Lung (tissue), 11 donors: ENCODE measurements at regions not wholly inside any gene's neighbourhood (a gene's known extent, or its start where the extent isn't known, plus 50 kb on each side); places are given as distances from the start of the nearest gene placed in this dataset.

Source experiments
- ATAC-seq: fragments of 200-7000 bp; cut with Tn5 transposase; one replicate; pipeline ENCODE4 v1.9.1; 2020; ENCODE audit warnings: moderate number of reproducible peaks; ENCODE audit not compliant: insufficient read depth, low FRiP score
- DNase-seq, 3 donors: peaks; one replicate each; pipeline ENCODE4 v3.0.0-alpha.2; 2013 to 2017
- H3K27ac ChIP-seq, 2 donors: one replicate each; pipeline ENCODE4 v1.5.1; 2013; ENCODE audit warnings: mild to moderate bottlenecking in 2 of 2, moderate library complexity in 2 of 2, control low read depth in 1 of 2, inconsistent platforms in 1 of 2, low read depth in 1 of 2, low read length in 1 of 2
- H3K27me3 ChIP-seq, 3 donors: one replicate each; pipeline ENCODE4 v1.5.1; 2013; ENCODE audit warnings: low read length in 2 of 3; ENCODE audit not compliant: control insufficient read depth in 3 of 3, insufficient read depth in 3 of 3
- H3K36me3 ChIP-seq, 4 donors: one replicate each; pipeline ENCODE4 v1.5.1; 2013; ENCODE audit warnings: low read length in 4 of 4, mild to moderate bottlenecking in 1 of 4, moderate library complexity in 1 of 4; ENCODE audit not compliant: control insufficient read depth in 4 of 4, insufficient read depth in 4 of 4
- H3K4me1 ChIP-seq, 5 donors: one replicate each; pipeline ENCODE4 v1.5.1; 2013; ENCODE audit warnings: low read length in 5 of 5, mild to moderate bottlenecking in 2 of 5, moderate library complexity in 1 of 5; ENCODE audit not compliant: control insufficient read depth in 5 of 5, insufficient read depth in 5 of 5
- H3K4me3 ChIP-seq: one replicate; pipeline ENCODE4 v1.5.1; 2013; ENCODE audit warnings: mild to moderate bottlenecking, control low read depth, moderate library complexity
- H3K9ac ChIP-seq, 2 donors: one replicate each; pipeline ENCODE4 v1.5.1; 2013; ENCODE audit warnings: low read length in 2 of 2, control low read depth in 1 of 2; ENCODE audit not compliant: insufficient read depth in 1 of 2
- H3K9me3 ChIP-seq, 4 donors: one replicate each; pipeline ENCODE4 v1.5.1; 2013; ENCODE audit warnings: low read length in 3 of 4, mild to moderate bottlenecking in 1 of 4, moderate library complexity in 1 of 4; ENCODE audit not compliant: control insufficient read depth in 4 of 4, insufficient read depth in 3 of 4
- WGBS, 2 donors: extraction: QIAGEN DNeasy Blood & Tissue Kit; methylation state at CpG; one replicate each; pipeline ENCODE4 v1.1.7; 2013; 5-methylcytosine and 5-hydroxymethylcytosine counted together
- TF ChIP-seq, protein P1 (sequence below): IDR thresholded peaks from 2 replicates; pipeline ENCODE4 v1.5.1; 2012; ENCODE audit warnings: mild to moderate bottlenecking; ENCODE audit errors: control extremely low read depth, extremely low read depth
- donor health status: control.
- donor health status: control.
- donor health status: Bipolar disorder and iron deficiency.
- donor health status: healthy.
- donor health status: DM: yes; HTN: yes; CAD: no.

DNA sequence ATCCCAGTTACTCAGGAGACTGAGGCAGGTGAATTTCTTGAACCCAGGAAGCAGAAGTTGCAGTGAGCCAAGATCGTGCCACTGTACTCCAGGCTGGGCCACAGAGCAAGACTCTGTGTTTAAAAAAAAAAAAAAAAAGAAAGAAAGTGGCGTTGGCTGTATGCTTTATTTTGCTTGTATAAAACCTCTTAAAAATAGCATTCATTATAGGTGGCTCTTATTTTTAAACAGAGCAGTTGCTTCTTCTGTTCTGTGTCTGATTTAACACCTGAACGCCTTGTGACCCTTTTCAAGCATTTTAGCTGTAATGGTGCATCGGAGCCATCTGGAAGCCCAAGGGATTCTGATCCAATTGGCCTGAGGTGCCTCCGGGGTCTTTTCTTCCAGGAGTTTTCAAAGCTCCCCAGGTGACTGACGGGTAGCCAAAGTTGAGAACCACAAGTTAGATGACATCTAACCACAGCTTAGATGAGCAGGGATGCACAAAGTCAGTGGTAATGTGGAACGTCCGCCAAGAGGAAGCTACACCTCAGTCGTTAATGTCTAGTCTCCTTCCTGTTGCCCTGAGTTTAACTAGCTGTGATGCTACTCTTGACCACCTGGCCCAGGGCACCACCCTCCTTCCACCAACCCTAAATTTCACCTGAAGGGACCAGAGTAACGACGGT is 274.6 kb upstream of the KLF6 start:
- Histone ChIP-seq H3K27me3 (no peaks in the 10 kb centered on the region), H3K9ac (no peak overlapping the region), H3K36me3 (no peaks in the 10 kb centered on the region), H3K4me1 (peaks cover 0 to 8% (median 0%) of the 10 kb centered on the region in 5 donors), H3K9me3 (no peaks in the 10 kb centered on the region), H3K4me3 (no peak overlapping the region), H3K27ac (no peak overlapping the region)
- ATAC-seq (no peak), DNase-seq (no peak)
- TF ChIP-seq, protein P1, sequence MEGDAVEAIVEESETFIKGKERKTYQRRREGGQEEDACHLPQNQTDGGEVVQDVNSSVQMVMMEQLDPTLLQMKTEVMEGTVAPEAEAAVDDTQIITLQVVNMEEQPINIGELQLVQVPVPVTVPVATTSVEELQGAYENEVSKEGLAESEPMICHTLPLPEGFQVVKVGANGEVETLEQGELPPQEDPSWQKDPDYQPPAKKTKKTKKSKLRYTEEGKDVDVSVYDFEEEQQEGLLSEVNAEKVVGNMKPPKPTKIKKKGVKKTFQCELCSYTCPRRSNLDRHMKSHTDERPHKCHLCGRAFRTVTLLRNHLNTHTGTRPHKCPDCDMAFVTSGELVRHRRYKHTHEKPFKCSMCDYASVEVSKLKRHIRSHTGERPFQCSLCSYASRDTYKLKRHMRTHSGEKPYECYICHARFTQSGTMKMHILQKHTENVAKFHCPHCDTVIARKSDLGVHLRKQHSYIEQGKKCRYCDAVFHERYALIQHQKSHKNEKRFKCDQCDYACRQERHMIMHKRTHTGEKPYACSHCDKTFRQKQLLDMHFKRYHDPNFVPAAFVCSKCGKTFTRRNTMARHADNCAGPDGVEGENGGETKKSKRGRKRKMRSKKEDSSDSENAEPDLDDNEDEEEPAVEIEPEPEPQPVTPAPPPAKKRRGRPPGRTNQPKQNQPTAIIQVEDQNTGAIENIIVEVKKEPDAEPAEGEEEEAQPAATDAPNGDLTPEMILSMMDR, result no peak
- WGBS, 2 donors, result 62 to 68% methylated on average over 11 of the region's 11 CpGs

DNA sequence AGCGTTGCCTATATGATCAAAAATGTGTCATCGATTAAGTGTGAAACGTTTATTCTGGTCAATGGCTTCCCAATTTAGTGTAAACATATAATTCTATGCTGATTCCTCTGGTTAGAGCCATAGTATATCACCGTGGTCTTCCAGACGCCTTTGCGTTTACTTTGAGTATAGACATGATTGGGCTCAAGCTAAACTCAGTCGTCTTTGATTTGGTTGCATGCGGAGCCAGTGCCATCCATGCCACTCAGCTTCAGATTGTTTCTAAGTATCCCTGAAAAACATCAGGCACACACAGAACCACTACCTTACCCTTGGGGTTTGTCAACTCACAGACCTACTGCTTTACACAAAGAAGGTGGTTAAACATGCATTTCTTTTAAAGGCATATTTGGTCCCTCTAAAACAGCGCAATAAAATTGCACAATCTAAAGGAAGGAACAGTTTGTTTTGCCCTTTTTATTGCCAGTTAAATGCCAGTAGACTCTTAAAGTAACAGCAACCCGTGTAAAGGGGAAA is 273.6 kb upstream of the KLF6 start:
- TF ChIP-seq, protein P1, result no peak
- Histone ChIP-seq H3K27me3 (no peaks in the 10 kb centered on the region), H3K36me3 (no peaks in the 10 kb centered on the region), H3K27ac (no peak overlapping the region), H3K4me3 (no peak overlapping the region), H3K4me1 (peaks cover 0 to 8% (median 0%) of the 10 kb centered on the region in 5 donors), H3K9me3 (no peaks in the 10 kb centered on the region), H3K9ac (no peak overlapping the region)
- DNase-seq (no peak), ATAC-seq (no peak)
- 75 to 77% methylated on average over 10 of the region's 10 CpGs for WGBS, 2 donors

DNA sequence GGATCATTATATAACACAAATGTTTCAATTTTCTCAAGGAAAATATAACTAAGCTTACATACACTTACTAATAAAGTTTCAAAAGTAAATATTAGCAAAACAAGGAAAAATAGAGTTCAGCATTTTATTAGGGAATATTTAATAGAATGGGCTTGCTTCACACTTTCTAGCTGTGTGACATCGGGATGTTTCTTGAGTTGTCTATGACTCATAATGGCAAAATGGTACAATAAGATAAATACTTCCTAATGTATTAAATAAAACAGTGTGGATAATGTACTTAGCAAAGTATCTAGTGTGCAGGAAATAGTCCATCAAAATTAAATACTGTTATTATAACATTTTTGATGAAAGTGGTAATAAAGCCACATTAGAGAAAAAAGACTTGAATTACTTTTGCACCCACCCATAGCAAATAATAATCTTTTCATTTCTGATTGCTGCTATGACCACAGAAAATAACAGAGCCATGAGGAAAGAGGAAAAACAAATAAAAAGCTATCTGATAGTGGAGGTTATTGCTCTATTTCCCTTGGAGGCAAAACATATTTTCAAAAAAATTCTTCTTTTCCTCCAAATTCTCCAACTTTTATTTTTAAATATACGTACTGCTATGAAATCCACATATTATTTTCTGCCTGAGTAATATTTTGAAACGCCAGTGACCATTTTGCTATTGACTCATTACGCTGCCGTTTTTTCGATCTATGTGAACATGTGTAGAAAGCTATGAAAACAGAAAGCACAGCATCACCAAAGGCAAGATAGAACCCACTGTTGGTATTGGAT is 272.9 kb upstream of the KLF6 start:
- ATAC-seq, result no peak
- DNase-seq, result no peak
- TF ChIP-seq, protein P1, result no peak
- peaks cover 0 to 8% (median 0%) of the 10 kb centered on the region in 5 donors for H3K4me1 ChIP-seq
- H3K4me3 ChIP-seq, result no peak overlapping the region
- H3K36me3 ChIP-seq, result no peaks in the 10 kb centered on the region
- no peak overlapping the region for H3K9ac ChIP-seq
- no peaks in the 10 kb centered on the region for H3K27me3 ChIP-seq
- H3K27ac ChIP-seq, result no peak overlapping the region
- H3K9me3 ChIP-seq, result no peaks in the 10 kb centered on the region
- WGBS, 2 donors, result 92 to 97% methylated on average over 6 of the region's 6 CpGs
